ENCODE measurements at regions not wholly inside any gene's neighbourhood (a gene's known extent, or its start where the extent isn't known, plus 50 kb on each side); places are given as distances from the start of the nearest gene placed in this dataset.
A peak's percentile ranks its signal among the peaks of the same experiment; 100 is the strongest.

GRCh38 chr14:26694521-26694920, 96.7 kb upstream of the NOVA1 start:
- no peak overlapping the region for H3K4me3 ChIP-seq
- H3K79me2 ChIP-seq (ENCODE audit: insufficient read depth), result no peaks in the 10 kb centered on the region
- no peak overlapping the region for H2AFZ ChIP-seq
- H3K27ac ChIP-seq, result no peak overlapping the region
- H3K9ac ChIP-seq, result no peak overlapping the region
- TF ChIP-seq EZH2phosphoT487 (IDR thresholded peaks at IDR 0.05; ENCODE audit: insufficient read depth, low read depth) (no peak), EZH2 (IDR thresholded peaks at IDR 0.05; ENCODE audit: insufficient read depth, poor library complexity, severe bottlenecking) (no peak)
- in situ Hi-C loops (cut with MboI), result no loop called here
- no peaks in the 10 kb centered on the region for H4K20me1 ChIP-seq (ENCODE audit: insufficient read depth)
- H3K9me2 ChIP-seq (ENCODE audit: insufficient read depth), result no peaks in the 10 kb centered on the region
- no peaks in the 10 kb centered on the region for H3F3A ChIP-seq (ENCODE audit: insufficient read depth)
- H3K36me3 ChIP-seq (ENCODE audit: low read depth), result no peaks in the 10 kb centered on the region
- H3K27me3 ChIP-seq (replicated peaks; ENCODE audit: insufficient read depth), result 0 out of 2 replicates have a peak, but pooled peaks cover 9% of the 10 kb centered on the region
- no peak overlapping the region for H3K4me2 ChIP-seq (ENCODE audit: unreplicated experiment)
- H3K4me1 ChIP-seq (ENCODE audit: insufficient read depth), result no peaks in the 10 kb centered on the region
- H3K9me3 ChIP-seq (ENCODE audit: low read depth), result no peaks in the 10 kb centered on the region
- DNase-seq, result no peak

GRCh38 chr14:26702721-26703230, 104.9 kb upstream of the NOVA1 start:
- Histone ChIP-seq H3K79me2 (ENCODE audit: insufficient read depth) (no peaks in the 10 kb centered on the region), H3K27me3 (replicated peaks; ENCODE audit: insufficient read depth) (no peaks in the 10 kb centered on the region), H3K4me1 (ENCODE audit: insufficient read depth) (no peaks in the 10 kb centered on the region), H3K36me3 (ENCODE audit: low read depth) (no peaks in the 10 kb centered on the region), H3K4me3 (no peak overlapping the region), H3K9me2 (ENCODE audit: insufficient read depth) (no peaks in the 10 kb centered on the region), H3F3A (ENCODE audit: insufficient read depth) (no peaks in the 10 kb centered on the region), H4K20me1 (ENCODE audit: insufficient read depth) (no peaks in the 10 kb centered on the region), H3K27ac (no peak overlapping the region), H3K4me2 (ENCODE audit: unreplicated experiment) (no peak overlapping the region), H3K9ac (no peak overlapping the region), H3K9me3 (ENCODE audit: low read depth) (no peaks in the 10 kb centered on the region), H2AFZ (no peak overlapping the region)
- WGBS, 2 experiments (ENCODE audit: low coverage in 1 of 2, low lambda C conversion rate in 2 of 2, missing lambda C conversion rate in 2 of 2), result 43 to 50% methylated on average over 4 of the region's 4 CpGs
- in situ Hi-C loops (cut with MboI), result no loop called here
- peak; percentile 31 for DNase-seq
- TF ChIP-seq EZH2phosphoT487 (IDR thresholded peaks at IDR 0.05; ENCODE audit: insufficient read depth, low read depth) (no peak), EZH2 (IDR thresholded peaks at IDR 0.05; ENCODE audit: insufficient read depth, poor library complexity, severe bottlenecking) (no peak)

GRCh38 chr14:26703686-26704366, 106.0 kb upstream of the NOVA1 start:
- no peak for TF ChIP-seq EZH2phosphoT487 (IDR thresholded peaks at IDR 0.05; ENCODE audit: insufficient read depth, low read depth)
- no peak for TF ChIP-seq EZH2 (IDR thresholded peaks at IDR 0.05; ENCODE audit: insufficient read depth, poor library complexity, severe bottlenecking)
- DNase-seq, result no peak
- H3K9me2 ChIP-seq (ENCODE audit: insufficient read depth), result no peaks in the 10 kb centered on the region
- no peak overlapping the region for H3K4me2 ChIP-seq (ENCODE audit: unreplicated experiment)
- no peak overlapping the region for H2AFZ ChIP-seq
- WGBS, 2 experiments (ENCODE audit: low coverage in 1 of 2, low lambda C conversion rate in 2 of 2, missing lambda C conversion rate in 2 of 2), result 41 to 49% methylated on average over 2 of the region's 2 CpGs
- no peaks in the 10 kb centered on the region for H3K79me2 ChIP-seq (ENCODE audit: insufficient read depth)
- H3K9me3 ChIP-seq (ENCODE audit: low read depth), result no peaks in the 10 kb centered on the region
- in situ Hi-C loops (cut with MboI), result no loop called here
- H3K27ac ChIP-seq, result no peak overlapping the region
- H3K4me3 ChIP-seq, result no peak overlapping the region
- no peaks in the 10 kb centered on the region for H3K4me1 ChIP-seq (ENCODE audit: insufficient read depth)
- H3K9ac ChIP-seq, result no peak overlapping the region
- H3F3A ChIP-seq (ENCODE audit: insufficient read depth), result no peaks in the 10 kb centered on the region
- no peaks in the 10 kb centered on the region for H3K27me3 ChIP-seq (replicated peaks; ENCODE audit: insufficient read depth)
- H4K20me1 ChIP-seq (ENCODE audit: insufficient read depth), result no peaks in the 10 kb centered on the region
- H3K36me3 ChIP-seq (ENCODE audit: low read depth), result no peaks in the 10 kb centered on the region

- in situ Hi-C loops (cut with MboI), result no loop called here
- Histone ChIP-seq H3K4me3 (no peak overlapping the region), H3F3A (ENCODE audit: insufficient read depth) (no peaks in the 10 kb centered on the region), H3K79me2 (ENCODE audit: insufficient read depth) (no peaks in the 10 kb centered on the region), H3K36me3 (ENCODE audit: low read depth) (no peaks in the 10 kb centered on the region), H3K9me2 (ENCODE audit: insufficient read depth) (no peaks in the 10 kb centered on the region), H3K4me2 (ENCODE audit: unreplicated experiment) (no peak overlapping the region), H3K4me1 (ENCODE audit: insufficient read depth) (no peaks in the 10 kb centered on the region), H3K9ac (no peak overlapping the region), H3K27ac (no peak overlapping the region), H4K20me1 (ENCODE audit: insufficient read depth) (no peaks in the 10 kb centered on the region), H2AFZ (no peak overlapping the region), H3K27me3 (replicated peaks; ENCODE audit: insufficient read depth) (no peaks in the 10 kb centered on the region), H3K9me3 (ENCODE audit: low read depth) (no peaks in the 10 kb centered on the region)
- 89 to 93% methylated on average over 3 of the region's 3 CpGs for WGBS, 2 experiments (ENCODE audit: low coverage in 1 of 2, low lambda C conversion rate in 2 of 2, missing lambda C conversion rate in 2 of 2)
- no peak for DNase-seq
- TF ChIP-seq EZH2phosphoT487 (IDR thresholded peaks at IDR 0.05; ENCODE audit: insufficient read depth, low read depth) (no peak), EZH2 (IDR thresholded peaks at IDR 0.05; ENCODE audit: insufficient read depth, poor library complexity, severe bottlenecking) (no peak)
Measured at GRCh38 chr14:26707234-26707633, 109.4 kb upstream of the NOVA1 start.

GRCh38 chr14:26709019-26709418, 111.2 kb upstream of the NOVA1 start:
- Histone ChIP-seq H3K36me3 (ENCODE audit: low read depth) (no peaks in the 10 kb centered on the region), H3F3A (ENCODE audit: insufficient read depth) (no peaks in the 10 kb centered on the region), H3K9ac (no peak overlapping the region), H3K9me2 (ENCODE audit: insufficient read depth) (no peaks in the 10 kb centered on the region), H4K20me1 (ENCODE audit: insufficient read depth) (no peaks in the 10 kb centered on the region), H3K4me1 (ENCODE audit: insufficient read depth) (no peaks in the 10 kb centered on the region), H2AFZ (no peak overlapping the region), H3K27ac (no peak overlapping the region), H3K27me3 (replicated peaks; ENCODE audit: insufficient read depth) (no peaks in the 10 kb centered on the region), H3K4me3 (no peak overlapping the region), H3K4me2 (ENCODE audit: unreplicated experiment) (no peak overlapping the region), H3K79me2 (ENCODE audit: insufficient read depth) (no peaks in the 10 kb centered on the region), H3K9me3 (ENCODE audit: low read depth) (no peaks in the 10 kb centered on the region)
- no peak for TF ChIP-seq EZH2phosphoT487 (IDR thresholded peaks at IDR 0.05; ENCODE audit: insufficient read depth, low read depth)
- TF ChIP-seq EZH2 (IDR thresholded peaks at IDR 0.05; ENCODE audit: insufficient read depth, poor library complexity, severe bottlenecking), result no peak
- in situ Hi-C loops (cut with MboI), result no loop called here
- DNase-seq, result peak; percentile 8
